Large intestine (tissue), 3 donors: ENCODE measurements at regions not wholly inside any gene's neighbourhood (a gene's known extent, or its start where the extent isn't known, plus 50 kb on each side); places are given as distances from the start of the nearest gene placed in this dataset.

Source experiments
- DNase-seq, 2 donors: peaks; one replicate each; pipeline versions ENCODE4 v3.0.0 to v3.0.0-alpha.2; 2013
- H3K27ac ChIP-seq: one replicate; pipeline ENCODE4 v1.5.1; 2013; ENCODE audit warnings: low read length
- H3K27me3 ChIP-seq: 2 replicates; pipeline ENCODE4 v1.6.1; 2013; ENCODE audit warnings: low read length; ENCODE audit not compliant: control insufficient read depth, insufficient read depth
- H3K36me3 ChIP-seq: 2 replicates; pipeline ENCODE4 v1.6.1; 2013; ENCODE audit warnings: low read length; ENCODE audit not compliant: control insufficient read depth, insufficient read depth
- H3K4me1 ChIP-seq: one replicate; pipeline ENCODE4 v1.6.1; 2013; ENCODE audit warnings: low read length; ENCODE audit not compliant: control insufficient read depth, insufficient read depth
- H3K4me3 ChIP-seq: one replicate; pipeline ENCODE4 v1.5.1; 2013; ENCODE audit warnings: low read length
- H3K9me3 ChIP-seq: one replicate; pipeline ENCODE4 v1.6.1; 2013; ENCODE audit warnings: mild to moderate bottlenecking, low read depth, low read length, moderate library complexity; ENCODE audit not compliant: control insufficient read depth
- WGBS: methylation state at CpG from one replicate; pipeline ENCODE4 v1.1.5; 2013; ENCODE audit warnings: low lambda C conversion rate; ENCODE audit not compliant: insufficient coverage; 5-methylcytosine and 5-hydroxymethylcytosine counted together

DNA sequence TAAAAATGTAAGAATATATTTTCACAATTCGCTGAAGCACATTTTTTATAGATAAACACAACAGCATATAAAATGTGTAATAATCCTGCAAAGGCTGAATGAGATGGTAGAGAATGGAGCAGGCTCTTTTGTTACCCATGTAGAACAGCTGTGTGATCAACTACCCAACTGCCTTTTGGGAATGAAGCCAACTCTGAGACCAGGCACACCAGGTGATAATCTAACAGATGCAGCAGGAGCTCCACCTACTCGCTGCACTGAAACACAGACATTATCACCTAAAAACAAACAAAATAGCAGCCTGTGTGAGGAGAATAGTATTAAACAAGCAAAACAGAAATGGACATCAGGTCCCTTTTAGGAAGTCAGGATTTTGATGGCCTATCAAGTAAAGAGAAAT, 183.3 kb downstream of the CCDC59 start:
- Histone ChIP-seq H3K36me3 (no peaks in the 10 kb centered on the region), H3K4me3 (no peak overlapping the region), H3K9me3 (peaks cover 2% of the 10 kb centered on the region), H3K4me1 (no peaks in the 10 kb centered on the region), H3K27me3 (no peaks in the 10 kb centered on the region), H3K27ac (no peak overlapping the region)
- WGBS: 20% methylated on average over 1 of the region's 2 CpGs
- no peak for DNase-seq

DNA sequence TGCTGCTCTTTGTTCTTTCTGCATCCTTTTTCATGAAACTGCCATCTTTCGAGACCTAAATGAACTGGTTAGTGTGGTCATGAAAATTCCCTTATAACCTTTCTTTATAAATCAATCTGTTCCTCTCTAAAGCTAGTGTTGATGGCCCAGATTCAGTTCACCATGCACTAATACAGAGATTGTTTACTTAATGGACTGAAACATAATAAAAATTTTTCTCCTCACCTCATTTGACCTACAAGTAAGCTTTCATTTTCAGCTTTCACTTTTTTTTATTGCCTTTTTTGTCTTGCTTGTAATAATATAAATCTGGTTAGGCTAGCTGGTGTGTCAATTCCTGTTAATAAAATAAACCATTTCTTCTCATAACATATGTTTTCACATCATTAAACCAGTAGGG, 183.8 kb downstream of the CCDC59 start:
- H3K27me3 ChIP-seq: no peaks in the 10 kb centered on the region
- no peak for DNase-seq
- peaks cover 2% of the 10 kb centered on the region for H3K9me3 ChIP-seq
- H3K27ac ChIP-seq: no peak overlapping the region
- WGBS: 100% methylated on average over 1 of the region's 1 CpG
- no peak overlapping the region for H3K4me3 ChIP-seq
- H3K4me1 ChIP-seq: no peaks in the 10 kb centered on the region
- no peaks in the 10 kb centered on the region for H3K36me3 ChIP-seq

DNA sequence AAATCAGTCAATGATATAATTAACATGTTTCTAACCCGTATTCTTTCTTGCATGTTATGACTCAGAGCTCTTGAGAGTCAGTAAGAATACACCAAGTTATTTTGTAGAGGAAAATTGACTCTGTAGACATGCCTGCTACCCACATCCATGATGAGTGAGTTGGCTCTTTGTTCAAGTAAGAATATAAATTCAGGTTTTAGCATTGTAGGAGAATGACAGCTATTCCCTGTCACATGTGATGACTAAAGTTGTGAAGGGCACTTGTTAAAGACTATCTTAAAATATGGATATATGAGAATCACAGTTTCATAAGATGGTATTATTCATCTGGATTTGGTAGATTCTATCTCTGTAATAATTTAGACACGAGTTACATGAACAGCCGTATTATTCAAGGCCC, 209.1 kb downstream of the CCDC59 start:
- no peaks in the 10 kb centered on the region for H3K27me3 ChIP-seq
- H3K36me3 ChIP-seq: no peaks in the 10 kb centered on the region
- no peak for DNase-seq
- H3K4me1 ChIP-seq: no peaks in the 10 kb centered on the region
- WGBS: 93% methylated on average over 2 of the region's 3 CpGs
- no peak overlapping the region for H3K4me3 ChIP-seq
- H3K9me3 ChIP-seq: no peaks in the 10 kb centered on the region
- H3K27ac ChIP-seq: no peak overlapping the region

GRCh38 chr12:82146740-82147139, 211.4 kb downstream of the CCDC59 start:
- H3K9me3 ChIP-seq: no peaks in the 10 kb centered on the region
- WGBS: no CpG with 5 or more reads among the region's 3 CpGs
- H3K27me3 ChIP-seq: no peaks in the 10 kb centered on the region
- H3K36me3 ChIP-seq: no peaks in the 10 kb centered on the region
- H3K4me3 ChIP-seq: no peak overlapping the region
- H3K4me1 ChIP-seq: no peaks in the 10 kb centered on the region
- DNase-seq: no peak
- H3K27ac ChIP-seq: no peak overlapping the region

GRCh38 chr12:82144505-82144904, 213.7 kb downstream of the CCDC59 start:
- no peak overlapping the region for H3K27ac ChIP-seq
- H3K4me1 ChIP-seq: no peaks in the 10 kb centered on the region
- WGBS: no CpG with 5 or more reads among the region's 1 CpG
- H3K4me3 ChIP-seq: no peak overlapping the region
- H3K36me3 ChIP-seq: no peaks in the 10 kb centered on the region
- no peak for DNase-seq
- no peaks in the 10 kb centered on the region for H3K9me3 ChIP-seq
- H3K27me3 ChIP-seq: no peaks in the 10 kb centered on the region

- WGBS: 100% methylated on average over 3 of the region's 3 CpGs
- H3K9me3 ChIP-seq: no peaks in the 10 kb centered on the region
- H3K36me3 ChIP-seq: no peaks in the 10 kb centered on the region
- no peaks in the 10 kb centered on the region for H3K27me3 ChIP-seq
- H3K4me1 ChIP-seq: no peaks in the 10 kb centered on the region
- no peak overlapping the region for H3K27ac ChIP-seq
- H3K4me3 ChIP-seq: no peak overlapping the region
- no peak for DNase-seq
Measured at GRCh38 chr12:82132390-82132789, 225.8 kb downstream of the CCDC59 start.

DNA sequence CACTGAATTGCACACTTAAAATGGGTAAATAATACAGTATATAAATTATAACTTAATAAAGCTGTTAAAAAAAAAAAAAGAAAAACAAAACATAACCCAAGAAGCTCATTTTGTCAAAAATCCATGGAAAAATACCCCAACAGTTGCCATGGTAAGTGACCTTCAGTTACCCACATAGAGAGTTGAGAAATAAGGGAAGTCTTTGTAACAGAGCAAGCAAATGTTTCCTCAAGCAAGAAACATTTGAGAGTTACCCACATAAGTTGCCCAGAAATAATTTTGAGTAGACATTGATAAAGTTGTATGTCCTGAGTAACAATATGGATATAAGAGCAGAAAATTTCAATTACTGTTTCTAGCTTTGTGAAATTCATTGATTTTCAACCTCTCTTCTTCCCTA, 227.4 kb downstream of the CCDC59 start:
- Histone ChIP-seq H3K9me3 (no peaks in the 10 kb centered on the region), H3K36me3 (no peaks in the 10 kb centered on the region), H3K4me1 (no peaks in the 10 kb centered on the region), H3K4me3 (no peak overlapping the region), H3K27ac (no peak overlapping the region), H3K27me3 (no peaks in the 10 kb centered on the region)
- no peak for DNase-seq

DNA sequence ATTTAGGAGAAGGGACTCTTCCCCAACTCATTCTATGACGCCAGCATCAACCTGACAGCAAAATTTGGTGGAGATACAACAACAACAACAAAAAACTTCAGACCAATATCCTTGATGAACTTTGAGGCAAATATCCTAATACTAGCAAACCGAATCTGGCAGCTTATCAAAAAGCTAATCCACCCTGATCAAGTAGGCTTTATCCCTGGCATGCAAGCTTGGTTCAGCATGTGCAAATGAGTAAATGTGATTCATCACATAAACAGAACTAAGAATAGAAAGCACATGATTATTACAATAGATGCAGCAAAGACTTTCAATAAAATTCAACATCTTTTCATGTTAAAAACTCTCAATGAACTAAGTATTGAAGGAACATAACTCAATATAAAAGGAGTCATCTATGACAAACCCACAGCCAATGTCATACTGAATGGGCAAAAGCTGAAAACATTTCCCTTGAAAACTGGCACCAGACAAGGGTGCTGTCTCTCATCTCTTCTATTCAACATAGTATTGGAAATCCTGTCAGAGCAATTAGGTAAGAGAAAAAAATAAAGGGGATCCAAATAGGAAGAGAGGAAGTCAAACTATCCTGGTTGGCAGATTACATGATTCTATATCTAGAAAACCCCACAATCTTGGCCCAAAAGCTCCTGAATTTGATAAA, 233.3 kb downstream of the CCDC59 start:
- Histone ChIP-seq H3K9me3 (peaks cover 8% of the 10 kb centered on the region), H3K36me3 (no peaks in the 10 kb centered on the region), H3K4me3 (no peak overlapping the region), H3K27ac (no peak overlapping the region), H3K27me3 (no peaks in the 10 kb centered on the region), H3K4me1 (no peaks in the 10 kb centered on the region)
- no peak for DNase-seq
- WGBS: no CpG with 5 or more reads among the region's 2 CpGs

DNA sequence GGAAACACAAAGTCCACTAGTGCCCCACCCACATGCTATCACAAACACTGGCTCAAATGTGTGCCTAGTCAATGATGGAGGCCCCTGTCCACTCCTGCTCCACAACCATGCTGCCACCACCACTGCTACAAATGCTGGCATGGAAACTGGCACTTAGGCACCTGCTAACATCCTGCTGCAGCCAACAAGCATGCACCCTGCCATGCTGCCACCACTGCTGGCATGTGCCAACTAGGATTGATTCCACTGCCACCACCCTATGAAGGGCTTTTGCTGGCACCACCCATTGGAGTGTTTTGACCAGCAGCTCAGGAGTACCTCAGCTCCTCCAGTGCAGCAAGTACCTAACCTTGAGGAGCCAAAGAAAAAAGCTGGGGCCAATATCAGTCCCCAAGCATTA, 236.6 kb downstream of the CCDC59 start:
- Histone ChIP-seq H3K27ac (no peak overlapping the region), H3K4me3 (no peak overlapping the region), H3K9me3 (peaks cover 8% of the 10 kb centered on the region), H3K4me1 (no peaks in the 10 kb centered on the region), H3K27me3 (no peaks in the 10 kb centered on the region), H3K36me3 (no peaks in the 10 kb centered on the region)
- DNase-seq: no peak

DNA sequence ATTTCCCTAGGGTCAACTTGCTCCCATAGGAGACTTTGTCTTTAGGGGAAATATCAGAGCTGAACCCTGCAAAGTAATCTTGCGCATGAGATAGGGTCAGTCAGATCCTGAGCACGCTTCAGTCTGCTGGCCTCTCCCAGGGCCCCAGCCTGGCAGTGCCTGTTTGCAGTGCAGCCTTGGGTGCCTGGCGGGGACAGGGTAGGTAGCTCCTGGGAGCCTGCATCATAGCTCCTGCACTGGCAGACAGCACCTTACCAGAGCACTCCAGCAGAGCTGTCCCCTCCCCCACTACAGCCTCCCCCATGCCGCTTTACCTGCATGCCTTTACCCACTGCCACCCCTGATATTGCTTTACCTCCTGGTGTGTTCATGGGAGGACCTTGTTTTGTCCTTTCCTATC, 237.3 kb downstream of the CCDC59 start:
- Histone ChIP-seq H3K4me1 (no peaks in the 10 kb centered on the region), H3K27me3 (no peaks in the 10 kb centered on the region), H3K36me3 (no peaks in the 10 kb centered on the region), H3K9me3 (peaks cover 8% of the 10 kb centered on the region), H3K4me3 (no peak overlapping the region), H3K27ac (no peak overlapping the region)
- no CpG with 5 or more reads among the region's 4 CpGs for WGBS
- no peak for DNase-seq

GRCh38 chr12:82109243-82109642, 248.9 kb downstream of the CCDC59 start:
- Histone ChIP-seq H3K27me3 (no peaks in the 10 kb centered on the region), H3K36me3 (no peaks in the 10 kb centered on the region), H3K9me3 (no peaks in the 10 kb centered on the region), H3K4me1 (no peaks in the 10 kb centered on the region), H3K4me3 (no peak overlapping the region), H3K27ac (no peak overlapping the region)
- 100% methylated on average over 1 of the region's 1 CpG for WGBS
- no peak for DNase-seq
